VCaP (cell line): ENCODE measurements at regions not wholly inside any gene's neighbourhood (a gene's known extent, or its start where the extent isn't known, plus 50 kb on each side); places are given as distances from the start of the nearest gene placed in this dataset.
A peak's percentile ranks its signal among the peaks of the same experiment; 100 is the strongest.

Source experiments
- H3K27ac ChIP-seq: fragments of 450-650 bp; 2 replicates; pipeline ENCODE4 v1.5.1; 2017
- CTCF ChIP-seq: fragments of 450-650 bp; conservative IDR thresholded peaks from 2 replicates; pipeline ENCODE4 v1.5.1; 2017; ENCODE audit warnings: mild to moderate bottlenecking, moderate library complexity

GRCh38 chr5:174185506-174185905, 140.0 kb downstream of the NSG2 start:
- no peak overlapping the region for H3K27ac ChIP-seq
- no peak for TF ChIP-seq CTCF

- no peak for TF ChIP-seq CTCF
- no peak overlapping the region for H3K27ac ChIP-seq
These were observed 140.7 kb downstream of the NSG2 start for GRCh38 chr5:174186096-174186695.

GRCh38 chr5:174187001-174187400, 141.5 kb downstream of the NSG2 start:
- TF ChIP-seq CTCF, result no peak
- H3K27ac ChIP-seq, result no peak overlapping the region

GRCh38 chr5:174187481-174187880, 142.0 kb downstream of the NSG2 start:
- TF ChIP-seq CTCF, result no peak
- no peak overlapping the region for H3K27ac ChIP-seq

- TF ChIP-seq CTCF, result no peak
- H3K27ac ChIP-seq, result no peak overlapping the region
These were observed 142.8 kb downstream of the NSG2 start for GRCh38 chr5:174188295-174188694.

- TF ChIP-seq CTCF, result no peak
- peak overlapping the region; percentile 3; the same call in 1 of the 2 replicates for H3K27ac ChIP-seq
These were observed 144.4 kb downstream of the NSG2 start for GRCh38 chr5:174189654-174190541.

- no peak overlapping the region; the same call in 1 of the 2 replicates for H3K27ac ChIP-seq
- TF ChIP-seq CTCF, result no peak
These were observed 145.6 kb downstream of the NSG2 start for GRCh38 chr5:174191076-174191475.
